ENCODE measurements at regions not wholly inside any gene's neighbourhood (a gene's known extent, or its start where the extent isn't known, plus 50 kb on each side); places are given as distances from the start of the nearest gene placed in this dataset.
"Not testable (repeated sequence)": the region's sequence is repeated elsewhere in the genome, so short reads cannot be mapped to it uniquely, and the experiment has no call there.

DNA sequence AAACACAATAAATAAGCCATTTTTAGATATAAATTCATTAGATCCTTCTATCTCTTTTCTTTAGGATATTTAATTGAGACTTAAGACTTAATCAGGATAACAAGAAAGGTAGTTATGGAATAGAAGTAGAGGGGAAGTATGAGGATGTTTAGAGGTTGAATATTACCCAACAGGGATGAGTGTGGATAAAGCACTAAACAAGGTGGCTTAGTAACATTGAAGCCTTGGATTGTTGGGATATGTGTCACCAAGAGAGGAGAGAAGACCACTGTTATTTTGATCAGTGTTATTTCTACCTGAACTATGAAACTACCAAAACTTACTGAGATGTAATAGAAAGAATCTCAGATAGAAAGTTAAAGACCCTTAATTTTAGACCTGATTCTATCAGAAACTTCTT, 405.7 kb downstream of the PIK3C3 start:
- intact Hi-C loops (cut with DNase I, micrococcal nuclease): no loop called here
- no peak for DNase-seq
- no peak for ATAC-seq

DNA sequence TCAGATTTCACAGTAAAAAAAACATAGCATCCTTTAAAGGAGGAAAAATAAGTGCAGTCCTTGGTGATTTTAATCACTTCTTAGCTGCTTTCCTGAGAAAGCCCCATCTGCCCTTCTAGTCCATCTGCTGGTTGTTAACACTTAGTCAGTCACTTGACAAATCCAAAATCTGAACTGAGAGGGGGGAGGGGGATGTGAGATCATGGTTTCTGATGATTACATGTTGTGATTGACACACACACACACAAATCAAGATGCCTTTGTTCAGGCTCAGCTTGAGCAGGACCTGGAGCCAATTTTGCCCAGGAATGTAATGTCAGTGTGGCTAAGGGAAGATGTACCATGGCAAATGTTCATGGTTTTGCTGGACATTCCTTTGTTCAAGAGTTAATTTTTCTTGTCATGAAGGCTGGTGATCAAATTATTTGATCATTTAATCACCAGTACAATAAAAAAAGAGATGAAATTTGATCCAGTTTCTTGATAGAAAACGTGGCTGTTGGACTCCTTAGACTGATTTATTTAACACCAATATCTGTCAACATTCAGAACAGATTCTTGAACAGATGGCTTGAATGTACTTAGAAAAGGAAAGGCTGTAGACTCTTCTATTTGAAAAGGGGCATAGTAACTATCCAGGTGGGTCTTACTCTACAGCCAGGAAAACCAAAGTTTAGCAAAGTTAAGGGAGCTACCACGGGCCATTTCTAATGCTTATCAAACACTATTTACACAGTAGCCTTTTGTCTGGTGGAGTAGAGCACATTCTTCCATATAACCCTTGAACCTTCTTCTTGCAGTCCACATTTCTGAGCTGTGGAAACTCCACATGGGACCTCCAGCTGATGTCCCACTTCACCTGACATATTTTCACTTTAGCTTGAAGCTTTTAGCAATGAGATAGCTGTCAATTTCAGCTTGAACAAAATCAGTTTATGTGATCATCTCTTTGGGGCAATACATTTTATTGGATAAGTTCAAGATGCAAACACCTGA, 408.7 kb downstream of the PIK3C3 start:
- DNase-seq: no peak
- intact Hi-C loops (cut with DNase I, micrococcal nuclease): no loop called here
- no peak for ATAC-seq

DNA sequence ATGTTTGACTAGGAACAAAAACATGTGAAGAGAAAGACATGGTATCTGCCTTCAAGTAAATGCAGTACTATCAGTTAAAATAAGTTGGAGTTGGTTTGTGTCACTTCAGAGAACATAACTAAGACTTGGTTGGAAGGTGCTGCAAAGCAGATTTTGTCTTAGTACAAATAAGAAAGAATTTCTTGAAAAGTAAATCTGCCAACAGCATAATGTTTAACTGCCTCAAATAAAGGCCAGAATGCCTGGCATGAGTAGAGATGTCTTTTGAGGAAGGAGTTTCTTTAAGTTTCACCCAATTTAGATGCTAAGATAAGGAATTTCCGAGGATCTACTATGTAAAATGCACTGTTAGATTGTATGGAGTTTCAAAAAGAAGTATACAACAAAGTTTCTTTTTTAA, 409.7 kb downstream of the PIK3C3 start:
- intact Hi-C loops (cut with DNase I, micrococcal nuclease): no loop called here
- ATAC-seq (no peak), DNase-seq (no peak)

DNA sequence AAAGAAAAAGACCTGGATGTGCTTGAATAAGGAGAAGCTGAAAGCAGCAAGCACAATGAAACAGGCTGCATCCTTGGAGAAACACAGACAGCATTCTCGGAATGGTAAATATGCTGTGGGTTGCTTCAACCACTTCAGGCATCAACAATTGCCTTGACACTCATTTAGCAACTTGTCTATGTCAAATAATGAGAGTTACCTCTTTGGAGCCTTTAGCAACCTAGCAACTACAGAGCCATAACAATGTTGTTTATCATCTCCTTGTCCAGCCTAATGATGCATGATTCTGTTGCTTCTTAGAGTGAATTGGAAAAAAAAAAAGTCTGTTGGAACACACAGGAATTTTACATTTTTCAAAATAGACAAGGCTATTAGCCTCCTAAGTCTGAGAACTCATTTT, 410.6 kb downstream of the PIK3C3 start:
- no peak for ATAC-seq

DNA sequence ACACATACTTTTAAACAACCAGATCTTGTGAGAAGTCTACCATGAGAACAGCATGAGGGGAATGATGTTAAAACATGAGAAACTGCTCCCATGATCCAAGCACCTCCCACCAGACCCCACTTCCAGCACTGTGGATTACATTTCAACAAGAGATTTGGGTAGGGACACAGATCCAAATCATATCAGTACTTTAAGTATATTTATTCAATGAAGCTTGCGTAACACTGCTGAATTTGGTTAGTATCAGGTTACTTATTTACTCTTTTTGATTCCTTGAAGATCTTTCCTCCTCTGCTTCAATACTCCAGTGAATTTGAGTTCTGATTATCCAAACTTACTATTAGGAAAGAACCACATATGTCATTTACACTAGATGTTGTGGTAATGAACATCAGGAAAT, 418.6 kb downstream of the PIK3C3 start:
- intact Hi-C loops (cut with DNase I, micrococcal nuclease): no loop called here
- DNase-seq: no peak
- ATAC-seq: no peak

More for the DNA sequence above, 410.6 kb downstream of the PIK3C3 start:
- DNase-seq: no peak
- intact Hi-C loops (cut with DNase I, micrococcal nuclease): no loop called here

DNA sequence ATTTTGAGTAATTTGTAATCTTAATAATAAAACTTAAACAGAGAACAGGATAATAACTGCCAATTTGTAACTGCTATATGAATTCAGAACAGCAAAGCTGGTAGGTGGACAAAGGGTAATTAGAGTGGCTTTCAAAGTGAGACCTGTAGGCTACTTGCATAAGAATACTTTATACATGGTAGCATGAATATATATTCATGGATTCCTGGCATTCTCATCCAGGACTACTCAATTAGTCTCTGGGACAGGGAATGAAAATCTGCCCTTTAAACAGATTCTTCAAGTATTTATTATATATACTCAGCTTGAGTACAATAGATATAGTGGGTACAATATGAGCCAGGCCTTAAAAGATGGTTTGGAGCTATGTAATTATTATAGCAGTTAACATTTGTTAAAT, 419.9 kb downstream of the PIK3C3 start:
- intact Hi-C loops (cut with DNase I, micrococcal nuclease): no loop called here
- ATAC-seq (no peak), DNase-seq (no peak)

DNA sequence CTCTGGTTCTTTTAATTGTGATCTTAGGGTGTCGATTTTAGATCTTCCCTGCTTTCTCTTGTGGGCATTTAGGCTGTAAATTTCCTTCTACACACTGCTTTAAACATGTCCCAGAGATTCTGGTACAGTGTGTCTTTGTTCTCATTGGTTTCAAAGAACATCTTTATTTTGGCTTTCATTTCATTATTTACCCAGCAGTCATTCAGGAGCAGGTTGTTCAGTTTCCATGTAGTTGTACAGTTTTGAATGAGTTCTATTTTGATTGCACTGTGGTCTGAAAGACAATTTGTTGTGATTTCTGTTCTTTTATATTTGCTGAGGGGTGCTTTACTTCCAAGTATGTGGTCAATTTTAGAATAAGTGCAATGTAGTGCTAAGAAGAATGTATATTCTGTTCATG, 423.8 kb downstream of the PIK3C3 start:
- ATAC-seq; intact Hi-C loops (cut with DNase I, micrococcal nuclease); DNase-seq: not testable (repeated sequence)

DNA sequence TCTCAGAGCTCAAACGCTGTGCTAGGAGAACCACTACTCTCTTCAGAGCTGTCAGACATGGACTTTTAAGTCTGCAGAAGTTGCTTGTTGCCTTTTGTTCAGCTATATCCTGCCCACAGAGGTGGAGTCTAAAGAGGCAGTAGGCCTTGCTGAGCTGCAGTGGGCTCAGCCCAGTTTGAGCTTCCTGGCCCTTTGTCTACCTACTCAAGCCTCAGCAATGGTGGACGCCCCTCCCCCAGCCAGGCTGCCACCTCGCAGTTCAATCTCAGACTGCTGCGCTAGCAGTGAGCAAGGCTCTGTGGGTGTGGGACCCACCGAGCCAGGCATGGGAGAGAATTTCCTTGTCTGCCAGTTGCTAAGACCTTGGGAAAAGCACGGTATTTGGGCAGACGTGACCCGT, 426.2 kb downstream of the PIK3C3 start:
- ATAC-seq; DNase-seq; intact Hi-C loops (cut with DNase I, micrococcal nuclease): not testable (repeated sequence)

DNA sequence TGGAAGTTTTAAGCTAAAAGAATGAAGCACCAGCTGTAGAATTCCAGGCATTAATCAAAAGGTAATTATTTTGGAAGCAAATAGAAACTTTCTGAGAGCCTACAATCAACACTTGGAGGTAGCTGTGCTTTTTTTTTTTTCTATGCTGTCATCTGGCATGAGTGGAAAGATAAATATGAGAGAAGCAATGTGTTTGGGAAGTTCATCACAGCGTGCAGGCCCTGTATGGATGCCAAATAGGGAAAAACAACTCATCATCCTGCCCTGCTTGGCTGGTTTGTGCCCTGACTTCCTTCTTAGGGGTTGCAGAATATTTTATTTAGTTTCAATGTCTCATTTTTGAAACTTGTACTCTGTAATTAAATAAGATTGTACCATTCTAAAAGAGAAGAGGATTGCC, 437.4 kb downstream of the PIK3C3 start:
- ATAC-seq (no peak), DNase-seq (no peak)
- intact Hi-C loops (cut with DNase I, micrococcal nuclease): no loop called here

DNA sequence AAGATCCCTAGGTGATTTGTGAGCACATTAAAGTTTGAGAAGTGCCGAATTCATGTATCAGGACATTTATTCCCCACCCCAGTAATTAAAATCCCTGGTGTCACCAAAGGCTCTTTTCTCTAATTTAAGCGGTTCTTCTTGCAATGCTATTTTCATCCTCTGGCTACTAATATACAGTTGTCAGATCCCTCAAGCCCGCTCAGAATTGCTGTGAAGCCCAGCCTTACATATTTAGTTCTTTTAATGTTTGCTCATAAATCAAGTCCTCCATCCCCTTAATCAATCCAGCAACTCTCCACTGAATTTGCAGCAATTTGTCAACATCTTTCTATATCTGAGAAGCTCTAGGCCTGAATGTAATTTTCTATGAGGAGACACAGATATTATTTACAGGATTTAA, 437.9 kb downstream of the PIK3C3 start:
- no peak for ATAC-seq
- DNase-seq: no peak
- intact Hi-C loops (cut with DNase I, micrococcal nuclease): no loop called here

DNA sequence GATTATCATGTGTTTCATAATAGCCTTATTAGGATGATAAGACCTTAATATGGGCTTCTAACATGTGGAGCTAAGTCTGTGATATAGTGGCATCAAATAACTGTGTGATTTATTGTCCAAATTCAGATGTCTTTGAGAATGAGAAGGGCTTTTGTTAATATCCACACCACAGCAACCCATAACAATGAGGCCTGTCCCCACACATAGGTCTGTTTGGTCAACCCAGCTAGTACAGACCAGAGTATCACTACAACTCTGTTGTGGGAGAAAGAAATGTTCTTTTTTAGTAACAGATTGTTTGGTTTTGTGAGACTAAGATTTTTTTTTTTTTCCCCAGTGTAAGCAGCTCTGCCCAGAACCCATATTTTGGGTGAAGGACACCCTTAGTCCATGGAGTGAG, 439.2 kb downstream of the PIK3C3 start:
- intact Hi-C loops (cut with DNase I, micrococcal nuclease): no loop called here
- no peak for DNase-seq
- ATAC-seq: no peak

DNA sequence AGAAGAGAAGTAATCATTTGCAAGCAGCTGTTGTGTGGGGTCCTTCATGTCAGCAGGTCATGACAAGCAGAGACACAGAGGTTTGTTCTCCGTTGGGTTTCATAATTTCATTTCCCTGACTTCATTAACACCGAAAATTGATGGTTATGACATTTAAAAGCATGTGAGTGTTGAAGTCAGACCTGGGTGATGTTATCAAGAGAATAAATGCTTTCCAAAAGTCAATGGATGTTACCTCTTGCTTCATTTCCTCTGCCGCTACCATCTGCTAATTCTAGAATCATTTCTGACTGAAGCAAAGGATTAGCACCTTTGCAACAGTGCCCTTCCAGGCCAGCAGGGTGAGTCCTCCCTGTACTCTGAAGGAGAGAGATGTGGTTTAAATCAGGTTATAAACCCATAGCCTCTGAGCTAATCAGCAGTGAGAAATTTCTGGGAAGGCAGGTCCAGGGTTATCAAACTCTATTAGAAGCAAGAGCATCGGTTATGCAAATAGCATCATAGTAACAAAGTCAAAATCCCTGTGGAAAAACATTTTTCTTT, 446.2 kb downstream of the PIK3C3 start:
- DNase-seq: no peak

DNA sequence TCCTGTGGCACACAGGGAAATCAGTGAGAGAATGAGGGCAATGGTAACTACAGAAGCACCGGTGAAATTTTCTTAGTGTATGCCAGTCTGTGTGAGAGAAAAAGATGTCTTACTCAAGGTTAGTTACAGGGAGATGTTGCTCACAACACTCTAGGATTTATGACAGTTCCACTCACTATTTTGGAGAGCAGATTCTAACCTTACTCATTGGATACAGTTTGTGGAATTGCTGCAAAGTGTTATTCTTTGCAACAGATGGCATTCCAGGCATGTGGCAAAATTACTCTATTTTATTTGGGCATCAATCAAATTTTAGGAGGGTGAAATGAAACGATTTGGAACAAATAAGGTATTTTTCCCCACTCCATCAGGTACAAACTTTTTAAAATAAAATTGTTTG, 449.1 kb downstream of the PIK3C3 start:
- no peak for DNase-seq
- ATAC-seq: no peak
- intact Hi-C loops (cut with DNase I, micrococcal nuclease): no loop called here

More for the DNA sequence above, 446.2 kb downstream of the PIK3C3 start:
- ATAC-seq: no peak
- intact Hi-C loops (cut with DNase I, micrococcal nuclease): no loop called here

DNA sequence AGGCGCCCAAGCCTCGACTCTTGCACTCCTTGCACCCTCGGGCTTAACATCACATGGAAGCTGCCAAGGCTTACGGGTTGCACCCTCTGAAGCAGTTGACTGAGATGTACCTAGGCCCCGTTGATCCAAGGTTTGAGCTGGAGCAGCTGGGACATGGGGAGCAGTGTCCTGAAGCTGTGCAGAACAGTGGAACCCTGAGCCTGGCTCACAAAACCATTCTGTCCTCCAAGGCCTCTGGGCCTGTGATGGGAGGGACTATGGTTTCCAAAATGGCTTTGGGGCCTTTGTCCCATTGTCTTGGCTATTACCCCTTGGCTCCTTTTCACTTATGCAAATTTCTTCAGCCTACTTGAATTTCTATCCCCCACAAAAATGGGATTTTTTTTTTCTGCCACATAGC, 454.0 kb downstream of the PIK3C3 start:
- no peak for DNase-seq
- ATAC-seq: no peak
- intact Hi-C loops (cut with DNase I, micrococcal nuclease): no loop called here

DNA sequence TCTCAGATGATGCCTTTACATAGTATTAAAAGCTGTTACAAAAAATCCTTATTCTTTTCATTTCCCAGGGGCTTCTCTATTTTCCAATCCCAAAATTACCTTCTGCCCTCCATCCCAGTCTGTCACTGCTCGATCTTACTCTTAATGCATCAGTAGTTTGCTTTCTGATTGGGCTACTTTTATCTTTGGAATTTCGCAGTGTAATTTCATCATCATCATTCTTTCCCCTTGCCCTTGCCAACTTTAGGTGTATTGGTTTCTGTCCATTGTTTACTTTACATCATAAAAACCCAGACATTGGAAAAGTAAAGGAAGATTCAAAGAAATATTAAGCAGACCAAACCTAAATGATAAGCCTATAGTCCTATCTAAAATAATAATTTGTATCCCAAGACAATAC, 457.2 kb downstream of the PIK3C3 start:
- no peak for ATAC-seq
- intact Hi-C loops (cut with DNase I, micrococcal nuclease): no loop called here
- no peak for DNase-seq

DNA sequence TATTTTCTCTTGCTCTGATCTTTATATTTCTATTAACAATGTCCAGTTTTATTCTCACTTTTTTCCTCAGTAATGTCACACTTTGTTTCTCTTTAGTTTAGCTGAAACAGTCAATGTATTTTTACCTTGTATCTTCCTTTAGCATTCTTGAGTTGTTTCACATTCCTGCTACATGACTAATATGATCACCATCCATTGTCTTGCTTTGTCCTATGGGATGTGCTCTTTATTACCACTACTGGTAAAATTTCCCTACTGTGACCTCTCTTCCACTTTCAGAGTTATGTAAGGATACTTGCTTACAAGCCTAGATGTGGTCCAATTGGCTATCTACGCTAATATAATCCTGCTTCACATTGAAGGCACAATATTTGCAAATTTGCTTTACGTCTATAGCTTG, 457.9 kb downstream of the PIK3C3 start:
- intact Hi-C loops (cut with DNase I, micrococcal nuclease): no loop called here
- DNase-seq: no peak
- ATAC-seq: no peak

DNA sequence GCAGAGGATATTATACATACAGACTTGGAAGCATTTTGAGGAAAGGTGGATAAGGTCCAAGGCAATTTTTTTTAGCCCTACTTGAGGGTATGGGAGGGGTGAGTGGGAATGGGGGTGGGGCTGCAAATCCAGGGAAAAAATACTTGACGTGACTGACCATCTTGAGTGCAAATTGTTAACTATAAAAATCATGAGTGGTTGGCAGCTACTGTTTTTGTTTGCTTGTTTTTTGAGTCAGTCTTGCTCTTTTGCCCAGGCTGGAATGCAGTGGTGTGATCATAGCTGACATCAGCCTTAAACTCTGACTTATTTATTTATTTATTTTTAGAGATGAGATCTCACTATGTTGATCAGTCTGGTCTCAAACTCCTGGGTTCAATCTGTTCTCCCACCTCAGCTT, 458.8 kb downstream of the PIK3C3 start:
- ATAC-seq (no peak), DNase-seq (no peak)
- intact Hi-C loops (cut with DNase I, micrococcal nuclease): no loop called here

DNA sequence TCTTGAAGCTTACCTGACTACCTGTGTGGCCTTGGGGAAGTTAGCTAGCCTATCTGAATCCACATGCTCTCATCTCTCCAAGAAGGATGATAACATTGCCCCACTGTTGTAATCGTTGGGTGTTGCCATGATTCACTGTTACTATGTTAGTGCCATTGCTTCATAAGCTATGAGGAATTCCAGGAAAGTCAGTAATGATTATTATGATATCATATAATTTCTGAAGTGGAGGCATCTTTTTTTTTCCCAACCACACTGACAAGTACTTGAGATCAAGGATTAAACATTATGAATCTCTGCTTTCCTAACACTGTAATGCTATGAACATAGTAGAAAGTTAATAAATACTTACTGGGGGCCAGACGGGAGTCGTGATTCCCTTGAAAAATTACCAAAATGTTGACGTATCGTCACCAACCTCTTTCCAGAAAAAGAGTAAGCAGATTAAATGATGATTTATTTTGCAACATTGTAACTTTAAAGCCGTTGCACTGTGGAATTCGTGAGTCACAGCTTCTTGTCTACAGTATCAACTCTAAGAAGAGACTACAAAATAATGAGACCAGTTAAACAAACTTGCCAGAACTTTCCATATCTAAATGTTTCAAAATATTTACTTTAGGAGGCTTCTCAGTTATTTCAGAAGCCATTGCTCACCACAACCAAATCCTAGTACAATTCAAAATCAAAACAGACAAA, 459.9 kb downstream of the PIK3C3 start:
- ATAC-seq (no peak), DNase-seq (no peak)
- intact Hi-C loops (cut with DNase I, micrococcal nuclease): no loop called here

DNA sequence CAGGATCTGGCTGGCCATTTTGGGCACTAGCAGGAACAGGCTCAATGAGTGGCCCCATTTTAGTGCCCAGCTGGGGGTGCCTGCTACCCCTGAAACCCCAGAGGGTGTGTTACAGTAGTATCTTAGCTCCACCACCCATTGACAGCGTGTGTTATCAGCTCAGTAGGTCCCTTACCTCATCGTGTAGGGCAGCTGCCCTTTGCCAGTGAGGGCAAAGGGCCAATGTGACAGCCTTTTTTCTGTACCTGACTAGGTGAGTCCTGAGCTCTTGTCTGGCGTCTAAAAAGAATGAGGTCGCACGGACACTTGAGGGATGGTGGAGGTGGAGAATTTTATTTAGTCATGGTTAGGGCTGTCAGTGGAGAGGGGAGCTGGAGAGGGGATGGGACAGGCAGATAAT, 462.2 kb downstream of the PIK3C3 start:
- no peak for ATAC-seq
- no peak for DNase-seq
- intact Hi-C loops (cut with DNase I, micrococcal nuclease): no loop called here

DNA sequence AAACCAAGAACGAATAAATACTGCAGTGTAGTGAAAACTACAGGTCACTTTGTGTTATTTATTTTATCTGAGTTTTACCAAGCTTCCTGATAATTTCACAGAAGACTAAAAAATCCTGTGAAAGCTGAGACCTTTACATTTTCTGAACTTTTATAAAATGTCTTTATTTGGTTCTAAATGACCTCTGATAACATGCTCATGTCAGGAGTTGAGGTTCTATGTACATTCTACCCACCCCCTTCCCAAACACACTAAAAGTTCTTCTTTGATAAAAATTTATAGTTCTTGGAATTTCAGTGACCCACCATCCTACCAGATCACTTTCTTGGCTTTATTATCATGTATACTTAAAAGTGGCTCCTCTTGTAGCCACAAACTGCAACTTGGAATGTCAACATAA, 463.1 kb downstream of the PIK3C3 start:
- no peak for DNase-seq
- no peak for ATAC-seq
- intact Hi-C loops (cut with DNase I, micrococcal nuclease): no loop called here
